ENCODE measurements at regions not wholly inside any gene's neighbourhood (a gene's known extent, or its start where the extent isn't known, plus 50 kb on each side); places are given as distances from the start of the nearest gene placed in this dataset.

DNA sequence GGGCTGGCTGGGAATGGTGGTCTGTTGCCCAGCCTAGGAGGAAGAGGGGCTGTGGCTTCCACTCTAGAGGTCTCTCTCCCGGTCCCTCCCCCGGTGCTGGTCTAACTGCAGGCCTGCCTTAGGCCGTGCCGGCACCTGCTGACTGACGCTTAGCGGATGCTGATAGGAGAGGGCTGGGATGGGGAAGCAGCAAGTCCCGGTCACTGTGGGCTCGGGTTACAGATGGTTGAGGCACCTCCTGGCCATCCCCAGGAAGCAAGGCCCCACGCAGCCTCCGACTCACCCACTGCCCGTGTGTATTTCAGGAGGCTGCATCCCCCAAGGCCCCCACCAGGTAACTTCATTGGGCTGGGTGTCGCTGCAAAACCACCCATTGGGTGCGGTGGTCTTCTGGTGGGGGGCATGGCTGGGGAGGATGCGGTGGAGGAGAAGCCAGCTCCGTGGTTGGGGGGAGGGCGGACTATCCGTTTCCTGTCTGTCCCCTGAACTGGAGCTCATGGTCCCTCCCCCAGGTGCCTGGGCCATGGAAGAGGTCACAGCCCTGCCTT lies 278.9 kb downstream of the SEC14L1 start:
- TF ChIP-seq, protein P1, sequence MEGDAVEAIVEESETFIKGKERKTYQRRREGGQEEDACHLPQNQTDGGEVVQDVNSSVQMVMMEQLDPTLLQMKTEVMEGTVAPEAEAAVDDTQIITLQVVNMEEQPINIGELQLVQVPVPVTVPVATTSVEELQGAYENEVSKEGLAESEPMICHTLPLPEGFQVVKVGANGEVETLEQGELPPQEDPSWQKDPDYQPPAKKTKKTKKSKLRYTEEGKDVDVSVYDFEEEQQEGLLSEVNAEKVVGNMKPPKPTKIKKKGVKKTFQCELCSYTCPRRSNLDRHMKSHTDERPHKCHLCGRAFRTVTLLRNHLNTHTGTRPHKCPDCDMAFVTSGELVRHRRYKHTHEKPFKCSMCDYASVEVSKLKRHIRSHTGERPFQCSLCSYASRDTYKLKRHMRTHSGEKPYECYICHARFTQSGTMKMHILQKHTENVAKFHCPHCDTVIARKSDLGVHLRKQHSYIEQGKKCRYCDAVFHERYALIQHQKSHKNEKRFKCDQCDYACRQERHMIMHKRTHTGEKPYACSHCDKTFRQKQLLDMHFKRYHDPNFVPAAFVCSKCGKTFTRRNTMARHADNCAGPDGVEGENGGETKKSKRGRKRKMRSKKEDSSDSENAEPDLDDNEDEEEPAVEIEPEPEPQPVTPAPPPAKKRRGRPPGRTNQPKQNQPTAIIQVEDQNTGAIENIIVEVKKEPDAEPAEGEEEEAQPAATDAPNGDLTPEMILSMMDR (IDR thresholded peaks at IDR 0.05), result no peak
- Mint-ChIP-seq H3K27ac (ENCODE audit: unreplicated experiment) (peak overlapping the region; percentile 92), H3K4me3 (ENCODE audit: unreplicated experiment) (no peak overlapping the region), H3K27me3 (ENCODE audit: unreplicated experiment) (no peaks in the 10 kb centered on the region), H3K4me1 (ENCODE audit: unreplicated experiment) (peaks cover 61% of the 10 kb centered on the region), H3K36me3 (ENCODE audit: unreplicated experiment) (no peaks in the 10 kb centered on the region), H3K9me3 (ENCODE audit: unreplicated experiment) (no peaks in the 10 kb centered on the region)
- no peak for DNase-seq (ENCODE audit: extremely low spot score, unreplicated experiment)

DNA sequence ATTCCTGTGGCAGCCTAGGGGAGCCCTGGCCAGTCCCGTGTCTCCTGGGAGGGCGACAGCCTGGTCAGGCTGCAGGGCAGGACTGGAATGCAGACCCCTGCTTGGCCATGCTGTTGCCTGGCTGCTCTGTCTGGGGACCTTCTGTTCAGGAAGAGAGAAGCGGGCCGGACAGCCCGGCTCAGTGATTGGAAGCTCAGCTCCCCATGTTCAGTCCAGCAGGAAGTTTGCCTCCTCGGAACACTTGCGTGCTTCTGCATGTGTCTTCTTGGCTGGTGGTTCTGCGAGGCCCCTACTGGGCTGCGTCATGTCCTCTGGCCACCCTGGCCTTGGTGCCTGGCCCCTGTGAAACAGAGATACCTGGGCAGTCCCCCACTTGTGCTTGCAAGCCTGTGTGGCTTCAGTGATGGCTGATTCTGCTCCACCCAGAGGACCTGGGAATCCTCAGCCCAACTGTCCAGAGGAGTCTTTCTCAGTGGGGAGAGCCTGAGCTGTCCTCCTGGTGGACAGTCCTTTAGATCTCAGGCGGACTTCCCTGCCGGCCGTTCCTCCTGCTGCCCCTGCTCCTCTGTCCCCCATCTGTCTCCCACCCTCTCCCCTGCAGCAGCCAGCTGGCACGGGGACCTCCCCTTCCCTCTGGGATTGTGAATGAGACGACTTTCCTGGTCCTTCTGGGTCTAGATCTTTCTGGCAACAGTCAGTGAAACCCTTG lies 279.5 kb downstream of the SEC14L1 start:
- Mint-ChIP-seq H3K4me1 (ENCODE audit: unreplicated experiment) (peaks cover 64% of the 10 kb centered on the region), H3K4me3 (ENCODE audit: unreplicated experiment) (no peak overlapping the region)

DNA sequence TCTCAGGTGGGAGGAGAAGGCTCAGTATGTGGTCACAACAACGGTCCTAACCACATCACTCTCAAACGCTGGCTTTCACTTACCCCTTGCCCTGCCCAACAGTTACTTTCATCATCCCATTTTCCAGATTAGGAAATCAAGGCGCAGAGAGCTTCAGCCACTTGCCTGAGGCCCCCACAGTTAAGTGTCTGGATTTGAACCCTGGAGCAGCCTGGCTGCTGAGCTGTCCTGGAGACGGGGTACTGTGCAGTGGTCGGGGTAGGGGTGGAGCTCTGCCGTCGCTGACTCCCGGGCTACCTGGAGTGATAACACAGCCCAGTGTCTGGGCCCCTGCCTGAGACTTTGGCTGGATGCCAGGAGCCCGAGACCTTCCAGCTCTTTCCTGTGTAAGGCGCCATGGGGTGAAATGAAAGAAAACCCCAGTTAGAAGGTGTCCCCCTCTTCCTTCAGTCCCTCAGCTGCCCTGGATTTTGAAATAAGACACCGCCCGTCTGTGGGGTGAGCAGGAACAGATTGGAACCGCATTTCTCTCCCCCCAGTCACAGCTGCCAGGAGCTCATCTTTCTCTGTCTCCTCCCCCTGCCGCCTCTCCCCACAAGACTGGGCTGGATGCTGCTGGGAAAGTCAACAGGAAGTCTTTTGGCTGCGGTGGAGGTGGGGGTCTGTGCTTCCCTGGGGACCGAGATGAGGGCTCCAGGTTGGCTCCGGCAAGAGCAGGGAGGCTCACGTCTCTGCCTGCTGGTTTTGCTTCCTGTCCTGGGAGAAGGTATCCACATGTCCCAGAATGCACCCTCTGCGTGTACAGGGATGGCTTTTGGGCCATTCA lies 280.2 kb downstream of the SEC14L1 start:
- Mint-ChIP-seq H3K4me3 (ENCODE audit: unreplicated experiment) (peak overlapping the region; percentile 54), H3K9me3 (ENCODE audit: unreplicated experiment) (no peaks in the 10 kb centered on the region), H3K27ac (ENCODE audit: unreplicated experiment) (peak overlapping the region; percentile 92), H3K27me3 (ENCODE audit: unreplicated experiment) (no peaks in the 10 kb centered on the region), H3K36me3 (ENCODE audit: unreplicated experiment) (no peaks in the 10 kb centered on the region), H3K4me1 (ENCODE audit: unreplicated experiment) (peaks cover 72% of the 10 kb centered on the region)
- DNase-seq (ENCODE audit: extremely low spot score, unreplicated experiment), result no peak
- TF ChIP-seq, protein P1 (IDR thresholded peaks at IDR 0.05), result no peak

More for the DNA sequence above, 279.5 kb downstream of the SEC14L1 start:
- H3K27me3 Mint-ChIP-seq (ENCODE audit: unreplicated experiment), result no peaks in the 10 kb centered on the region
- TF ChIP-seq, protein P1 (IDR thresholded peaks at IDR 0.05), result peak; percentile 24
- H3K27ac Mint-ChIP-seq (ENCODE audit: unreplicated experiment), result peak overlapping the region; percentile 92
- no peak for DNase-seq (ENCODE audit: extremely low spot score, unreplicated experiment)
- no peaks in the 10 kb centered on the region for H3K36me3 Mint-ChIP-seq (ENCODE audit: unreplicated experiment)
- H3K9me3 Mint-ChIP-seq (ENCODE audit: unreplicated experiment), result no peaks in the 10 kb centered on the region

DNA sequence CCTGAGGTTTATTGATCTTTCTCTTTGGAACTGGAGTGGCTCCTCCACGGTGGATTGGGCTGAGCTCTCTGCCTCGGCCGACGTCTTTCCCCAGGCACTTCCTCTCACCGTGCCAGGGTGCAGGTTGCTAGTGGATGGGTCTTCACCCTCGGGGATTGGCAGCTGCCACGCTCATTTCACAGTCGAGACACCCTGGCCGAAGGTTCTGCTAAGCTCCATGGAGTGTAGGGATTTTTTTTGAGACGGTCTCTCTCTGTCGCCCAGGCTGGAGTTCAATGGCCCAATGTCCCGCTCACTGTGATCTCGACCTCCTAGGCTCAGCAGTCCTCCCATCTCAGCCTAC lies 280.8 kb downstream of the SEC14L1 start:
- peak overlapping the region; percentile 30 for H3K4me3 Mint-ChIP-seq (ENCODE audit: unreplicated experiment)
- peak overlapping the region; percentile 92 for H3K27ac Mint-ChIP-seq (ENCODE audit: unreplicated experiment)
- H3K27me3 Mint-ChIP-seq (ENCODE audit: unreplicated experiment), result no peaks in the 10 kb centered on the region
- TF ChIP-seq, protein P1 (IDR thresholded peaks at IDR 0.05), result no peak
- peaks cover 78% of the 10 kb centered on the region for H3K4me1 Mint-ChIP-seq (ENCODE audit: unreplicated experiment)
- no peaks in the 10 kb centered on the region for H3K36me3 Mint-ChIP-seq (ENCODE audit: unreplicated experiment)
- no peak for DNase-seq (ENCODE audit: extremely low spot score, unreplicated experiment)
- no peaks in the 10 kb centered on the region for H3K9me3 Mint-ChIP-seq (ENCODE audit: unreplicated experiment)

Measured in osteocyte (in vitro differentiated cells).